NT2/D1 (cell line): ENCODE measurements at regions not wholly inside any gene's neighbourhood (a gene's known extent, or its start where the extent isn't known, plus 50 kb on each side); places are given as distances from the start of the nearest gene placed in this dataset.

ENCODE experiments used
- SUZ12 ChIP-seq: IDR thresholded peaks from 2 replicates; pipeline ENCODE4 v1.6.1; 2011; ENCODE audit not compliant: insufficient read length, insufficient read depth; ENCODE audit errors: extremely low read depth
- YY1 ChIP-seq: IDR thresholded peaks from 2 replicates; pipeline ENCODE4 v1.6.1; 2011; ENCODE audit not compliant: insufficient read length, insufficient read depth
- ZNF274 ChIP-seq: IDR thresholded peaks from 2 replicates; pipeline ENCODE4 v1.6.1; 2011; ENCODE audit warnings: mild to moderate bottlenecking, low read depth, low read length

DNA sequence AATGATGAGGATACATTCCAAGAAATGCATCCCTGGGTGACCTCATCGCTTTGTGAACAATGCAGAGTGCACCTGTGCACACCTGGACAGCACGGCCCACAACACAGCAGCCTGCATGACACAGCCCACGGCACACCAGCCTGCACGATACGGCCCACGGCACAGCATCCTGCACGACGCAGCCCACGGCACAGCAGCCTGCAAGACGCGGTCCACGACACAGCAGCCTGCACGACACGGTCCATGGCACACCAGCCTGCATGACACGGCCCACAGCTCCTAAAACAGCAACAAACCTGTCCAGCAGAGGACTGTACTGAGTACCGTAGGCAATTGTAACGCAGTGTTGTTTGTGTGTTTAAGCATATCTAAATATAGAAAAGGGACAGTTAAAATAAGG lies 134.7 kb upstream of the PPP2R2D start:
- TF ChIP-seq YY1 = no peak
- TF ChIP-seq SUZ12 = no peak
- no peak for TF ChIP-seq ZNF274
